ENCODE measurements at regions not wholly inside any gene's neighbourhood (a gene's known extent, or its start where the extent isn't known, plus 50 kb on each side); places are given as distances from the start of the nearest gene placed in this dataset.

- BruUV-seq (replicated peaks), result no TSS peak
- dilution Hi-C loops (cut with MboI; ENCODE audit: extremely low pct_ligation_motif_present, low sequenced_read_pairs), result no loop called here
- H3K9me1 ChIP-seq (replicated peaks; ENCODE audit: control insufficient read depth, extremely low read depth, insufficient read depth, low read length), result no peaks in the 10 kb centered on the region
- no peak for FAIRE-seq
- no peak overlapping the region for H3K4me2 ChIP-seq (ENCODE audit: insufficient read depth, low read length)
- intact Hi-C loops (cut with micrococcal nuclease), result no loop called here
- H2AFZ ChIP-seq (ENCODE audit: low read depth, low read length), result no peak overlapping the region
- H3K36me3 ChIP-seq (ENCODE audit: control insufficient read depth in 2 of 2, extremely low read depth in 1 of 2, insufficient read depth in 2 of 2, low read length in 2 of 2), result no peaks in the 10 kb centered on the region
- no peak for TF ChIP-seq EZH2 (IDR thresholded peaks at IDR 0.05; ENCODE audit: borderline replicate concordance, low read depth, low read length, severe bottlenecking)
- no peak for TF ChIP-seq MAX (IDR thresholded peaks at IDR 0.05; ENCODE audit: insufficient read depth, insufficient read length)
- no peak for TF ChIP-seq MYC (IDR thresholded peaks at IDR 0.05; ENCODE audit: low read depth, low read length)
- no peak for TF ChIP-seq GATA2 (IDR thresholded peaks at IDR 0.05; ENCODE audit: insufficient read depth, insufficient read length, low read depth, low read length)
- no peak for TF ChIP-seq POLR2A (IDR thresholded peaks at IDR 0.05; ENCODE audit: low read depth, low read length)
- no peak for TF ChIP-seq JUN (IDR thresholded peaks at IDR 0.05; ENCODE audit: borderline replicate concordance, insufficient read depth, insufficient read length, low read depth)
- TF ChIP-seq CTCF (IDR thresholded peaks at IDR 0.05; ENCODE audit: extremely low read depth in 1 of 2, insufficient read depth in 1 of 2, low read depth in 1 of 2, low read length in 2 of 2), result no peak
- TF ChIP-seq FOS (IDR thresholded peaks at IDR 0.05; ENCODE audit: borderline replicate concordance, insufficient read depth, low read length), result no peak
- TF ChIP-seq POLR2AphosphoS5 (IDR thresholded peaks at IDR 0.05; ENCODE audit: insufficient read depth, low read depth, low read length), result no peak
- POLR2A ChIA-PET, result no interaction called here
- H3K4me3 ChIP-seq (replicated peaks in 1 of 3; ENCODE audit: insufficient read depth in 1 of 3, low read depth in 1 of 3, low read length in 3 of 3), result no peak overlapping the region
- H4K20me1 ChIP-seq (replicated peaks; ENCODE audit: control insufficient read depth, extremely low read depth, insufficient read depth, low read length), result no peaks in the 10 kb centered on the region
- no peaks in the 10 kb centered on the region for H3K27me3 ChIP-seq (ENCODE audit: control insufficient read depth in 2 of 2, insufficient read depth in 2 of 2, low read length in 2 of 2)
- no peak overlapping the region for H3K27ac ChIP-seq (ENCODE audit: insufficient read depth, low read depth, low read length)
- H3K4me1 ChIP-seq (ENCODE audit: control insufficient read depth, extremely low read depth, insufficient read depth, low read length), result no peaks in the 10 kb centered on the region
- no peak for DNase-seq (ENCODE audit: low read depth, low spot score)
- no peak overlapping the region for H3K9ac ChIP-seq (replicated peaks; ENCODE audit: extremely low read depth, insufficient read depth, low read length)
- CTCF ChIA-PET, result no interaction called here
- no peaks in the 10 kb centered on the region for H3K79me2 ChIP-seq (ENCODE audit: control insufficient read depth, insufficient read depth, low read length)
- peaks cover 10% of the 10 kb centered on the region for H3K9me3 ChIP-seq (replicated peaks; ENCODE audit: control insufficient read depth, insufficient read depth, low read length)
Measured at GRCh38 chr2:129253461-129253812, 726.0 kb upstream of the RAB6C start.
